ENCODE measurements at regions not wholly inside any gene's neighbourhood (a gene's known extent, or its start where the extent isn't known, plus 50 kb on each side); places are given as distances from the start of the nearest gene placed in this dataset.

DNA sequence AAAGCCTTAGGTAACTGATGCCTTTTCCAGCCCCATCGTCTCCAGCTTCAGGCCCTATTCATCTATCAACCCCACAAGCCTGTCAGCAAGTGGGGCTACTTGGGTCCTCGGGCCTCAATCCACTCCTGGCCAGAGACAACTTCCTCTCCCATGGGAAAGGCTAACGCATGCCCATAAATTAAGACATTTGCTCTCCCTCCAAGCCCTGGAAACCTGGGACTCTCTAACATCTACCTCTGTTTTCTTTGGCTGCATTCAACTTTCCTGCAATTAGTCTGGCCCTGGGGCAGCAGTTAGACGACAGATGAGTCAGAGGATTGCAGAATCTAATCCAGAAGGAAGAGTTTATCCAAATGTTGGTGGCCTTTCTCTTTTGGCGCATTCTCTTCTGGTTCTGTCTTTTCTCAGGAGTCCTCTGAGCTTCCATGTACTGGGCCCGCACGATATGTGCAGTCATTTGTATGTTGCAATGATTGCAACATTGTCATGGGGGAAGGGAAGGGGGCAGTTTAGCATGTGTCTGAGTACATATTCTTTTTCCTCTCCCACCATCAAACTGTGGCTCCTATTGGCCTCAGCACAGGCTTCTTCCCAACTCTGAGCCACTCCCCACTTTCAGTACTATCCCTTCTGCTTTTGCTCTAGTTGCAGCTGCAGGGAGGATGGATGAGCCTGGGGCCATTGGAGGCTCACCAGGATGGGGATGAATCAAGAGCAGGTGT lies 54.4 kb downstream of the NAV1 start:
- Histone ChIP-seq H3K27ac (peak overlapping the region in 4 of 10 donors; percentile 6 to 59 (median 32)), H3K27me3 (no peaks in the 10 kb centered on the region), H3K36me3 (peaks cover 0 to 34% (median 0%) of the 10 kb centered on the region in 9 donors), H3K4me3 (no peak overlapping the region), H3K9me3 (no peaks in the 10 kb centered on the region), H3K4me1 (peaks cover 14 to 44% (median 31%) of the 10 kb centered on the region in 9 donors)
- 54 to 72% methylated on average over 7 of the region's 7 CpGs for WGBS, 2 donors
- no peak for DNase-seq
- peak; percentile 13 to 85 (median 50) for ATAC-seq
- TF ChIP-seq, protein P1, sequence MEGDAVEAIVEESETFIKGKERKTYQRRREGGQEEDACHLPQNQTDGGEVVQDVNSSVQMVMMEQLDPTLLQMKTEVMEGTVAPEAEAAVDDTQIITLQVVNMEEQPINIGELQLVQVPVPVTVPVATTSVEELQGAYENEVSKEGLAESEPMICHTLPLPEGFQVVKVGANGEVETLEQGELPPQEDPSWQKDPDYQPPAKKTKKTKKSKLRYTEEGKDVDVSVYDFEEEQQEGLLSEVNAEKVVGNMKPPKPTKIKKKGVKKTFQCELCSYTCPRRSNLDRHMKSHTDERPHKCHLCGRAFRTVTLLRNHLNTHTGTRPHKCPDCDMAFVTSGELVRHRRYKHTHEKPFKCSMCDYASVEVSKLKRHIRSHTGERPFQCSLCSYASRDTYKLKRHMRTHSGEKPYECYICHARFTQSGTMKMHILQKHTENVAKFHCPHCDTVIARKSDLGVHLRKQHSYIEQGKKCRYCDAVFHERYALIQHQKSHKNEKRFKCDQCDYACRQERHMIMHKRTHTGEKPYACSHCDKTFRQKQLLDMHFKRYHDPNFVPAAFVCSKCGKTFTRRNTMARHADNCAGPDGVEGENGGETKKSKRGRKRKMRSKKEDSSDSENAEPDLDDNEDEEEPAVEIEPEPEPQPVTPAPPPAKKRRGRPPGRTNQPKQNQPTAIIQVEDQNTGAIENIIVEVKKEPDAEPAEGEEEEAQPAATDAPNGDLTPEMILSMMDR (IDR thresholded peaks at IDR 0.05) = no peak
- intact Hi-C loops (cut with DNase I) = no loop called here

DNA sequence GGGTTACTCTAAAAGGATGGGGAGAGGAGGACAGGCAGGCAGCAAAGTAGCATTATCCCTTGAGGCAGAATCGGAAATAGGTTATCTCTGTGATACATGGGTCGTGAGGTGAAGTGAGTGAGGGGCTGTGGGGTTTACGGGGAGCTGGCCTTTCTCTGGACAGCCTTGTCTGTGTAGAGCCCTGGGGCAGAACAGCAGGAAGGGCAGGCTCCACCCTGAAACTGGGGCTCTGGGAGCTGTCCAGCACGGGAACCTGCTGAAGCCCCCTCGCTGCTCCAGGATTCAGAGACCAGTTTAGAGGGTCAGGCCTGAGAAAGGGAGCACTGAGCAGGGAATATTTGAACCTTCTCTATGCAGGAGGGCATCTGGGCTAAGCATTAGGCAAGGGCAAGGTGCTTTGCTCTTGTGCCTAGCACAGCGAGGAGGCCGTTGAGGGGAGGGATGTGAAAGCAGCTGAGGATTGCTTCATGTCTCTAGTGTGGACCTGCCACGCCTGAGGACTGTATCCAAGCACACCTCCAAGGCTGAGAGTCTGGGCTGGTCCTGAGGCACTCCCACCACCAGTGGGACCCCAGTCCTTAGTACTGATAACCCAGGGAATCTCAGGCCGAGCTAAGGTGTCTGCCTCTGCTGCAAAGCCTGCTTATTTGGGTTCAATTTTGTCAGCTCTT lies 55.8 kb downstream of the NAV1 start:
- no peak overlapping the region for H3K4me3 ChIP-seq
- H3K27ac ChIP-seq = no peak overlapping the region
- 50 to 55% methylated on average over 9 of the region's 9 CpGs for WGBS, 2 donors
- H3K36me3 ChIP-seq = peaks cover 0 to 26% (median 0%) of the 10 kb centered on the region in 9 donors
- no peaks in the 10 kb centered on the region for H3K27me3 ChIP-seq
- ATAC-seq (no peak), DNase-seq (no peak)
- TF ChIP-seq, protein P1 (IDR thresholded peaks at IDR 0.05) = no peak
- H3K9me3 ChIP-seq = no peaks in the 10 kb centered on the region
- intact Hi-C loops (cut with DNase I) = loop anchor here in 1 of 10 donors (2.0 kb wide), 1 partner anchor 30 kb away; no protein-coding TSS in a partner anchor
- peaks cover 14 to 57% (median 45%) of the 10 kb centered on the region in 9 donors for H3K4me1 ChIP-seq

DNA sequence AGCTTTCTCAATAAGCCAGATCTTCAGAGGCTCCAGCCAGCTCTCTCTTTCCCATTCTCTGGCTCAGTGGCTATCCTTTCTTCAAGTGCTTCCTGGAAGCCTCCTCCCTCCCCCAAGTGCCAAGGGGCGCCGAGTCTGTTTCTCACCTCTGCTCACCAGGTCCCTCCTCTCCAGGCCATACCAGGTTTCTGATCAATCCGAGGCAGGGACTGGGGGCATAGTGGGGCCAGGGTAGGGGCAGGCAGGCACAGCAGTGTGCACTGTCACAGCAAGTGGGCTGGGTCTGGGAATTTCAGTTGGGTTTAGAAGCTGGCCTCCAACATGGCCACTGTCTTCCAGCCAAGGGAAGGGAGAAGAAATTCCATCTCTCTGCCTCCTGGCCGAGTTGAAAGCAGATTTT lies 56.5 kb downstream of the NAV1 start:
- ATAC-seq (no peak), DNase-seq (no peak)
- H3K4me3 ChIP-seq = no peak overlapping the region
- WGBS, 2 donors = 75 to 79% methylated on average over 4 of the region's 4 CpGs
- intact Hi-C loops (cut with DNase I) = loop anchor here in 1 of 10 donors (2.0 kb wide), 1 partner anchor 31 kb away; no protein-coding TSS in a partner anchor
- no peaks in the 10 kb centered on the region for H3K9me3 ChIP-seq
- H3K4me1 ChIP-seq = peaks cover 14 to 62% (median 49%) of the 10 kb centered on the region in 9 donors
- TF ChIP-seq, protein P1 (IDR thresholded peaks at IDR 0.05) = no peak
- H3K27me3 ChIP-seq = no peaks in the 10 kb centered on the region
- H3K27ac ChIP-seq = no peak overlapping the region
- peaks cover 0 to 21% (median 0%) of the 10 kb centered on the region in 9 donors for H3K36me3 ChIP-seq

DNA sequence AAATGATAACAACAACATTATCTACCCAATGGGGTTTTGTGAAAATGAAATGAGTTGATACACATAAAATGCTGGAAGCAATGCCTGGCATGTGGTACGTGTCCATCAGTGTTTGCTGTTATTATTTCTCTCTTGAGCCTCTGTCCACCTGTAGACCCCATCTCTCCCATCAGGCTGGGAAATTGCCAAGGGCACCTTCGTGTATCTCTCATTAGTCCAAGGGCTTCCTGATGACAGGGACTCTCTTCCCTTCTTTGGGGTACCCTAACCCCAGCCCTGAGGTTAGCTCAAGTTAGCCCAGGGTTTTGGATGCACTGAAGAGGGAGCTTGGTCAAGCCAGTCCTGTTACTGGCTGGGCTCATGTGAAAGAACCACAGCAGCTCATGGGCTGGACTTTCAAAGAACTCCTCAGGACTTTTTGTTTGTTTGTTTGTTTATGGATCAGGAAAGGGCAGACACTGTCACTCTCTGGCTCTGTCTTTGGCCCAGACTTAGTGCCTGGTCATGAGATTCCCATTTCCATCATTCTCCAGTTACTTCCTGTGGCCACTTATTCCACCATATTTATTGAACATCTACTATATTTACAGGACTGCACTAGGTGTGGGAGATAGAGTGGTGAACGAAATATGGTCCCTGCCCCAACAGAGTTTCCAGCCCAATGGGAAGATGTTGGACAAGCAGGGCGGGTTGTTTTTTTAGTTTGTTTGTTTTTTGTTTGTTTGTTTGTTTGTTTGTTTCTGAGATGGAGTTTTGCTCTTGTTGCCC lies 57.4 kb downstream of the NAV1 start:
- TF ChIP-seq, protein P1 (IDR thresholded peaks at IDR 0.05) = no peak
- Histone ChIP-seq H3K4me1 (peaks cover 14 to 69% (median 56%) of the 10 kb centered on the region in 9 donors), H3K27ac (peak overlapping the region in 1 of 10 donors; percentile 68), H3K36me3 (peaks cover 0 to 12% (median 0%) of the 10 kb centered on the region in 9 donors), H3K4me3 (no peak overlapping the region), H3K27me3 (no peaks in the 10 kb centered on the region), H3K9me3 (no peaks in the 10 kb centered on the region)
- intact Hi-C loops (cut with DNase I) = no loop called here
- WGBS, 2 donors = 92 to 94% methylated on average over 4 of the region's 4 CpGs
- DNase-seq (no peak), ATAC-seq (no peak)

All from heart right ventricle (tissue), 16 donors.